H9 (cell line): ENCODE measurements at regions not wholly inside any gene's neighbourhood (a gene's known extent, or its start where the extent isn't known, plus 50 kb on each side); places are given as distances from the start of the nearest gene placed in this dataset.

Experiments
- DNase-seq: peaks from one replicate; pipeline ENCODE4 v3.0.0-alpha.2; 2017
- H2AFZ ChIP-seq: one replicate; pipeline ENCODE4 v1.6.1; 2013; ENCODE audit warnings: mild to moderate bottlenecking, low read length, control low read depth, moderate library complexity
- H2AK5ac ChIP-seq: 2 replicates; pipeline ENCODE4 v1.6.1; 2013; ENCODE audit warnings: low read length, control low read depth, mixed read lengths; ENCODE audit not compliant: insufficient read length
- H2BK120ac ChIP-seq: one replicate; pipeline ENCODE4 v1.6.1; 2013; ENCODE audit warnings: low read depth, mild to moderate bottlenecking, low read length, control low read depth, inconsistent platforms; ENCODE audit not compliant: poor library complexity, severe bottlenecking
- H2BK12ac ChIP-seq: 2 replicates; pipeline ENCODE4 v1.6.1; 2013; ENCODE audit warnings: low read length, control low read depth, mixed read lengths, low read depth; ENCODE audit not compliant: insufficient read length
- H2BK15ac ChIP-seq: 2 replicates; pipeline ENCODE4 v1.6.1; 2013; ENCODE audit warnings: low read depth, low read length, control low read depth
- H2BK20ac ChIP-seq: one replicate; pipeline ENCODE4 v1.6.1; 2013; ENCODE audit warnings: low read depth, mild to moderate bottlenecking, low read length, control low read depth, inconsistent platforms; ENCODE audit not compliant: poor library complexity, severe bottlenecking
- H2BK5ac ChIP-seq: 2 replicates; pipeline ENCODE4 v1.6.1; 2013; ENCODE audit warnings: low read length, control low read depth, mixed read lengths; ENCODE audit not compliant: insufficient read length
- H3K14ac ChIP-seq: 2 replicates; pipeline ENCODE4 v1.6.1; 2013; ENCODE audit warnings: low read length, control low read depth; ENCODE audit not compliant: insufficient read depth
- H3K18ac ChIP-seq: 2 replicates; pipeline ENCODE4 v1.6.1; 2013; ENCODE audit warnings: low read depth, mild to moderate bottlenecking, mixed read lengths, low read length, control low read depth; ENCODE audit not compliant: insufficient read length
- H3K23ac ChIP-seq: 2 replicates; pipeline ENCODE4 v1.6.1; 2013; ENCODE audit warnings: low read length, control low read depth, mixed read lengths, low read depth; ENCODE audit not compliant: insufficient read length
- H3K23me2 ChIP-seq: 2 replicates; pipeline ENCODE4 v1.6.1; 2013; ENCODE audit warnings: low read depth, mild to moderate bottlenecking, mixed read lengths, low read length, control low read depth; ENCODE audit not compliant: insufficient read length, poor library complexity, severe bottlenecking
- H3K27ac ChIP-seq: 2 replicates; pipeline ENCODE4 v1.5.1; 2013; ENCODE audit warnings: low read length, control low read depth, mixed read lengths, low read depth; ENCODE audit not compliant: insufficient read length
- H3K27me3 ChIP-seq: 2 replicates; pipeline ENCODE4 v1.6.1; 2013; ENCODE audit warnings: low read length, control low read depth, inconsistent platforms; ENCODE audit not compliant: insufficient read depth
- H3K4ac ChIP-seq: 2 replicates; pipeline ENCODE4 v1.6.1; 2013; ENCODE audit warnings: low read depth, mild to moderate bottlenecking, control low read depth, inconsistent platforms, low read length, moderate library complexity
- H3K4me1 ChIP-seq: 2 replicates; pipeline ENCODE4 v1.6.1; 2013; ENCODE audit warnings: low read length, control low read depth, inconsistent platforms; ENCODE audit not compliant: insufficient read depth
- H3K4me2 ChIP-seq: 2 replicates; pipeline ENCODE4 v1.6.1; 2013; ENCODE audit warnings: low read length, control low read depth, mixed read lengths; ENCODE audit not compliant: insufficient read length, insufficient read depth
- H3K56ac ChIP-seq: 2 replicates; pipeline ENCODE4 v1.6.1; 2013; ENCODE audit warnings: low read depth, mild to moderate bottlenecking, mixed read lengths, low read length, control low read depth; ENCODE audit not compliant: insufficient read length
- H3K79me1 ChIP-seq: 2 replicates; pipeline ENCODE4 v1.6.1; 2013; ENCODE audit warnings: low read depth, mild to moderate bottlenecking, moderate library complexity, low read length, control low read depth, inconsistent platforms; ENCODE audit not compliant: insufficient read depth, poor library complexity, severe bottlenecking
- H3K79me2 ChIP-seq: 2 replicates; pipeline ENCODE4 v1.6.1; 2013; ENCODE audit warnings: low read length, control low read depth, inconsistent platforms; ENCODE audit not compliant: insufficient read depth
- H3K9ac ChIP-seq: 2 replicates; pipeline ENCODE4 v1.6.1; 2013; ENCODE audit warnings: low read length, control low read depth, mixed read lengths; ENCODE audit not compliant: insufficient read length; ENCODE audit errors: extremely low read depth
- H3K9me3 ChIP-seq: one replicate; pipeline ENCODE4 v1.6.1; 2013; ENCODE audit warnings: low read depth, low read length, inconsistent platforms; ENCODE audit not compliant: control insufficient read depth
- H3T11ph ChIP-seq: one replicate; pipeline ENCODE4 v1.6.1; 2013; ENCODE audit warnings: mild to moderate bottlenecking, low read length, control low read depth, inconsistent platforms
- H4K20me1 ChIP-seq: one replicate; pipeline ENCODE4 v1.6.1; 2013; ENCODE audit not compliant: control insufficient read depth, insufficient read length, insufficient read depth
- H4K5ac ChIP-seq: 2 replicates; pipeline ENCODE4 v1.6.1; 2013; ENCODE audit warnings: low read depth, mild to moderate bottlenecking, mixed read lengths, low read length, control low read depth; ENCODE audit not compliant: insufficient read length
- H4K8ac ChIP-seq: replicated peaks from 2 replicates; pipeline ENCODE4 v1.6.1; 2013; ENCODE audit warnings: low read length, control low read depth, mixed read lengths, low read depth; ENCODE audit not compliant: insufficient read length
- H4K91ac ChIP-seq: 2 replicates; pipeline ENCODE4 v1.6.1; 2013; ENCODE audit warnings: low read depth, mild to moderate bottlenecking, moderate library complexity, mixed read lengths, low read length, control low read depth; ENCODE audit not compliant: insufficient read length
- H3K27ac Mint-ChIP-seq, 3 experiments: 2 replicates in 2 of 3; 3 replicates in 1 of 3; pipeline ENCODE4 v1.8.0; 2020 to 2021; ENCODE audit warnings: mixed read lengths in 3 of 3, mild to moderate bottlenecking in 1 of 3, moderate library complexity in 1 of 3
- H3K27me3 Mint-ChIP-seq: 2 replicates; pipeline ENCODE4 v1.8.0; 2021; ENCODE audit warnings: low read depth, mild to moderate bottlenecking, moderate library complexity, mixed read lengths
- H3K36me3 Mint-ChIP-seq, 3 experiments: 2 replicates in 2 of 3; 3 replicates in 1 of 3; pipeline ENCODE4 v1.8.0; 2020 to 2021; ENCODE audit warnings: low read depth in 3 of 3, mixed read lengths in 3 of 3; ENCODE audit not compliant: insufficient read depth in 1 of 3
- H3K4me1 Mint-ChIP-seq, 2 experiments: 2 replicates each; pipeline ENCODE4 v1.8.0; 2020; ENCODE audit warnings: mixed read lengths in 2 of 2
- H3K4me3 Mint-ChIP-seq, 2 experiments: 2 replicates in 1 of 2; 3 replicates in 1 of 2; pipeline ENCODE4 v1.8.0; 2020 to 2021; ENCODE audit warnings: mild to moderate bottlenecking in 2 of 2, mixed read lengths in 2 of 2, moderate library complexity in 1 of 2
- H3K9me3 Mint-ChIP-seq, 2 experiments: 2 replicates in 1 of 2; 3 replicates in 1 of 2; pipeline ENCODE4 v1.8.0; 2020; ENCODE audit warnings: mild to moderate bottlenecking in 2 of 2, mixed read lengths in 2 of 2, moderate library complexity in 1 of 2
- WGBS: extraction: QIAGEN DNeasy Blood & Tissue Kit; methylation state at CpG from one replicate; pipeline ENCODE4 v1.1.7; 2013; ENCODE audit warnings: missing lambda C conversion rate, low lambda C conversion rate, mixed read lengths; ENCODE audit not compliant: insufficient read length; ENCODE audit errors: extremely low coverage; 5-methylcytosine and 5-hydroxymethylcytosine counted together
- TF ChIP-seq, protein P1 (sequence below): fragments of 200-600 bp; sonication (generic); conservative IDR thresholded peaks from 3 replicates; pipeline ENCODE4 v1.8.0; 2021; ENCODE audit warnings: antibody characterized with exemption, mild to moderate bottlenecking

DNA sequence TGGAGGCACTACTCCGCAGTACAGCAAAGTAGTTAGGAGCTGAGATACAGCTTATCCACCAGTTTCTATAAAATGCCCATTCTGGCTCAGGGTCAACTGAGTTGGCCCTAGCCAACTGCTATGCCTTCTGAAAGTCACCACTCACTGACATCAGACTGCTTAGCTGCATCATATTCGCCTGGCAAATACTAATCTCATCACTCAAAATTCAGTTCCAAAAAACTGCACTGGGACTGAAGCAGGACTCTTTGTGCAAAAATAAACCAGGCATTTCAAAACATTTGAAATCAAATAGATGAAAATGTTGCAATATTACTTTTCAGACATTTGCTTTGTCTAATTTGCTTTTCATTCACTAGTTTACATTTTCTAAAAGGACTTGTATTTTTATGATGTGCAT lies 230.0 kb downstream of the ALDH8A1 start:
- no peaks in the 10 kb centered on the region for H3K9me3 Mint-ChIP-seq

More for the DNA sequence above, 230.0 kb downstream of the ALDH8A1 start:
- Histone ChIP-seq H2BK20ac (no peak overlapping the region), H3K23me2 (no peaks in the 10 kb centered on the region), H2BK15ac (no peak overlapping the region), H4K8ac (no peak overlapping the region), H3K4me1 (no peaks in the 10 kb centered on the region), H2AFZ (no peak overlapping the region), H3K18ac (no peak overlapping the region), H3K56ac (no peak overlapping the region), H3K79me2 (no peaks in the 10 kb centered on the region), H2BK5ac (no peak overlapping the region), H3K4me2 (no peak overlapping the region), H4K5ac (no peak overlapping the region), H3K27me3 (no peaks in the 10 kb centered on the region), H3K9me3 (no peaks in the 10 kb centered on the region), H3T11ph (no peak overlapping the region), H3K79me1 (no peaks in the 10 kb centered on the region), H3K9ac (no peak overlapping the region), H2BK120ac (no peak overlapping the region), H3K14ac (no peak overlapping the region), H3K27ac (no peak overlapping the region), H3K4ac (no peak overlapping the region), H4K20me1 (no peaks in the 10 kb centered on the region), H4K91ac (no peak overlapping the region), H2AK5ac (no peak overlapping the region), H3K23ac (no peak overlapping the region), H2BK12ac (no peak overlapping the region)
- WGBS: no CpG with 5 or more reads among the region's 2 CpGs
- Mint-ChIP-seq H3K4me1 (no peaks in the 10 kb centered on the region), H3K4me3 (no peak overlapping the region), H3K27me3 (no peaks in the 10 kb centered on the region), H3K36me3 (no peaks in the 10 kb centered on the region), H3K27ac (0 out of 7 replicates have a peak overlapping the region, but pooled peaks of 1 of the 3 experiments have one; percentile 12)
- TF ChIP-seq, protein P1, sequence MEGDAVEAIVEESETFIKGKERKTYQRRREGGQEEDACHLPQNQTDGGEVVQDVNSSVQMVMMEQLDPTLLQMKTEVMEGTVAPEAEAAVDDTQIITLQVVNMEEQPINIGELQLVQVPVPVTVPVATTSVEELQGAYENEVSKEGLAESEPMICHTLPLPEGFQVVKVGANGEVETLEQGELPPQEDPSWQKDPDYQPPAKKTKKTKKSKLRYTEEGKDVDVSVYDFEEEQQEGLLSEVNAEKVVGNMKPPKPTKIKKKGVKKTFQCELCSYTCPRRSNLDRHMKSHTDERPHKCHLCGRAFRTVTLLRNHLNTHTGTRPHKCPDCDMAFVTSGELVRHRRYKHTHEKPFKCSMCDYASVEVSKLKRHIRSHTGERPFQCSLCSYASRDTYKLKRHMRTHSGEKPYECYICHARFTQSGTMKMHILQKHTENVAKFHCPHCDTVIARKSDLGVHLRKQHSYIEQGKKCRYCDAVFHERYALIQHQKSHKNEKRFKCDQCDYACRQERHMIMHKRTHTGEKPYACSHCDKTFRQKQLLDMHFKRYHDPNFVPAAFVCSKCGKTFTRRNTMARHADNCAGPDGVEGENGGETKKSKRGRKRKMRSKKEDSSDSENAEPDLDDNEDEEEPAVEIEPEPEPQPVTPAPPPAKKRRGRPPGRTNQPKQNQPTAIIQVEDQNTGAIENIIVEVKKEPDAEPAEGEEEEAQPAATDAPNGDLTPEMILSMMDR: no peak
- DNase-seq: no peak
